IMR-90 (cell line): ENCODE measurements at regions not wholly inside any gene's neighbourhood (a gene's known extent, or its start where the extent isn't known, plus 50 kb on each side); places are given as distances from the start of the nearest gene placed in this dataset.

Experiments
- CTCF ChIP-seq: conservative IDR thresholded peaks from 2 replicates; pipeline ENCODE4 v1.5.1; 2012; ENCODE audit warnings: mild to moderate bottlenecking, low read depth, low read length, improper control_type of control experiment
- MAZ ChIP-seq: IDR thresholded peaks from 2 replicates; pipeline ENCODE4 v1.6.1; 2012; ENCODE audit warnings: low read depth, mild to moderate bottlenecking, low read length, improper control_type of control experiment, moderate library complexity, borderline replicate concordance
- POLR2A ChIP-seq: IDR thresholded peaks from 2 replicates; pipeline ENCODE4 v1.6.1; 2012; ENCODE audit warnings: mild to moderate bottlenecking, low read depth, low read length
- RAD21 ChIP-seq: IDR thresholded peaks from 2 replicates; pipeline ENCODE4 v1.6.1; 2012; ENCODE audit warnings: low read length, improper control_type of control experiment

GRCh38 chr7:91798425-91798824 is 82.1 kb downstream of the MTERF1 start:
- TF ChIP-seq CTCF (no peak), POLR2A (no peak), MAZ (no peak), RAD21 (no peak)
